Duodenal mucosa (tissue), 2 donors: ENCODE measurements at regions not wholly inside any gene's neighbourhood (a gene's known extent, or its start where the extent isn't known, plus 50 kb on each side); places are given as distances from the start of the nearest gene placed in this dataset.
A peak's percentile ranks its signal among the peaks of the same experiment; 100 is the strongest.
"Not testable (repeated sequence)": the region's sequence is repeated elsewhere in the genome, so short reads cannot be mapped to it uniquely, and the experiment has no call there.

Experiments used
- H3K27ac ChIP-seq: one replicate; pipeline ENCODE4 v1.7.0; 2013; ENCODE audit warnings: low read depth, low read length
- H3K27me3 ChIP-seq, 2 donors: one replicate each; pipeline ENCODE4 v1.7.0; 2013; ENCODE audit warnings: low read length in 2 of 2, control low read depth in 1 of 2; ENCODE audit not compliant: insufficient read depth in 2 of 2, control insufficient read depth in 1 of 2
- H3K36me3 ChIP-seq, 2 donors: one replicate each; pipeline ENCODE4 v1.7.0; 2013; ENCODE audit warnings: low read length in 2 of 2, control low read depth in 1 of 2; ENCODE audit not compliant: insufficient read depth in 2 of 2, control insufficient read depth in 1 of 2
- H3K4me1 ChIP-seq, 2 donors: one replicate each; pipeline ENCODE4 v1.7.0; 2013; ENCODE audit warnings: low read length in 2 of 2, control low read depth in 1 of 2; ENCODE audit not compliant: insufficient read depth in 2 of 2, control insufficient read depth in 1 of 2
- H3K4me3 ChIP-seq, 2 donors: one replicate each; pipeline ENCODE4 v1.7.0; 2013; ENCODE audit warnings: low read length in 2 of 2, low read depth in 1 of 2
- H3K9ac ChIP-seq, 2 donors: one replicate each; pipeline ENCODE4 v1.7.0; 2013; ENCODE audit warnings: low read length in 2 of 2, low read depth in 1 of 2
- H3K9me3 ChIP-seq, 2 donors: one replicate each; pipeline ENCODE4 v1.7.0; 2013; ENCODE audit warnings: low read length in 2 of 2, control low read depth in 1 of 2; ENCODE audit not compliant: control insufficient read depth in 1 of 2

DNA sequence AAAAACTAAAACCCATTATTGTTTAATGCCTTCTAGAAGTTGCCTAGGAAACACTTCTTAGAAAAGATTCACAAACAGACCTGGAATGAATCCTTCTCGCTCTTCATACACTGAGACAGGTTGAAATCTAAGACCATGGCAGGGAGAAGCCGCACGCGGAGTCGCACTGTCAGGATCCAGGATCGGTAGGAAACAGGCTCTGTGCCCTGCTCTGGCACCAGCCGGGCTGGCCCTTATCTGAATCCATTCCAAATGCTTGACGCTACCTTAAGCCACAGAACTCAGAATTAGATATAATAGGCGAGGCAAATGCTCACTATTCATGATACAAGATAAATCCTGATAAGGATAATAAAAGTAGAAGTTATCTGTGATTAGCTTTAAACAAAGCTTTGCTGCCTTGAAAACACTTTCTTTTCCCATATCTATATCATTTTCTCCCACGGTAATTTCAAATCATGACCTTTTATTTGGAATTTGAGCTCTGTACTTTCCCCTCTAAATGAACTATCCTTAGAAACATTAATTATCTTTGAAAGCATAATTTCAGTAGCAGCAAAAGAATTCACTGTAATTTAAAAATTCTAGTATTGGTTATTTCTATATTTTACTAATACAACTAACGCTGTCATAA is 385.6 kb downstream of the IRS2 start:
- H3K4me3 ChIP-seq, result peak overlapping the region; percentile 49 to 55
- no peaks in the 10 kb centered on the region for H3K36me3 ChIP-seq
- peaks cover 0 to 4% of the 10 kb centered on the region in 2 donors for H3K27me3 ChIP-seq
- peak overlapping the region in 1 of 2 donors; percentile 47 for H3K9ac ChIP-seq
- no peaks in the 10 kb centered on the region for H3K9me3 ChIP-seq
- no peak overlapping the region for H3K27ac ChIP-seq
- H3K4me1 ChIP-seq, result peaks cover 3 to 11% of the 10 kb centered on the region in 2 donors

DNA sequence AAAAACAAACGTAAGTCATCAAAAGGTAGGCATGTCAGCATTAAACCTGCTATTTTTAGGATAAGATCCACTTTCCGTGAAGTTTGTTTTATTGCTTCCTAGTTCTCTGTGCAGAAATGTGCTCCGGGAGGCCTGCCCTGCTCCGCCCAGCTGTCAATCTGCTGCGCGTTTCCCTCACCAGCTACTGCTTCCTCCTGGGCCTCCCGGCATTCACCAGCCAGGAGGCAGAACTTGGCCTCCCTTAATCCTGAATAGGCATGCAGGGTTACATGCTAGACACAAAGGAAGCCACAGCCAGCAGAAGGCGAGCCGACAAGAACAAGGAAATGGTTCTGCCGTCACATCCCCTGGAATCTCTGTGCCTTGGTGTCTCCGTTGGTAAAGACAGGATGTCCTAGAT is 386.2 kb downstream of the IRS2 start:
- Histone ChIP-seq H3K9me3 (no peaks in the 10 kb centered on the region), H3K27me3 (peaks cover 0 to 4% of the 10 kb centered on the region in 2 donors), H3K27ac (no peak overlapping the region), H3K9ac (peak overlapping the region in 1 of 2 donors; percentile 47), H3K4me1 (peaks cover 3 to 11% of the 10 kb centered on the region in 2 donors), H3K36me3 (no peaks in the 10 kb centered on the region), H3K4me3 (peak overlapping the region; percentile 49 to 55)

DNA sequence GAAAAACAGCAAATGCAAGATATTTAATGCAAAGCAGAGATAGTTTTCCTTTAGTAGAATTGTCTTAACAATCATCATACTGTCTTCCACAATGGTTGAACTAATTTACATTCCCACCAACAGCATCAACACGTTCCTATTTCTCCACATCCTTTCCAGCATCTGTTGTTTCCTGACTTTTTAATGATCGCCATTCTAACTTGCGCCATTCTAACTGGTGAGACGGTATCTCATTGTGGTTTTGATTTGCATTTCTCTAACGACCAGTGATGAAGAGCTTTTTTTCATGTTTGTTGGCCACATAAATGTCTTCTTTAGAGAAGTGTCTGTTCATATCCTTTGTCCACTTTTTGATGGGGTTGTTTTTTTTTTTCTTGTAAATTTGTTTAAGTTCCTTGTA is 388.3 kb downstream of the IRS2 start:
- not testable (repeated sequence) for H3K36me3 ChIP-seq, H3K9me3 ChIP-seq, H3K4me3 ChIP-seq, H3K9ac ChIP-seq, H3K27me3 ChIP-seq, H3K27ac ChIP-seq
- peaks cover 3 to 11% of the 10 kb centered on the region in 2 donors for H3K4me1 ChIP-seq

DNA sequence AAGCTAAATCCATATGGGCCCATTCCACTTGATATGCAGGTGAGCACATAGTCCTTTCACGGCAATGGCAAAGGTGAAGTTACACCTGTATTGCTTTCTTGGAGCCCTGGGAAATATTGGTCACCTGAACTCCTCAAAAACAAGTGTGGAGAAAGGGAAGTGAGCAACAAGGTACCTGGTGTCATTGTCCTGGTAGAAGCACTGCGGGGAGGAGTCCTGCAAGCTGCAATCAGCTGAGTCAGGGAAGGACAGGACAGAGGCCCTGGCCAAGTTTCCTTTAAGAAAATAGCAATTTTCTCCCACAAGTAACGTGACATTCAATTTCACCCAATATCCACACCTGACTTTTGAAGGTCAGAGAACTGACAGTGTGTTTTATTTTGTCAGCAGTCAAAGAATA is 389.1 kb downstream of the IRS2 start:
- H3K9ac ChIP-seq, result no peak overlapping the region
- peaks cover 3 to 11% of the 10 kb centered on the region in 2 donors for H3K4me1 ChIP-seq
- H3K9me3 ChIP-seq, result no peaks in the 10 kb centered on the region
- H3K27ac ChIP-seq, result no peak overlapping the region
- H3K27me3 ChIP-seq, result no peaks in the 10 kb centered on the region
- no peaks in the 10 kb centered on the region for H3K36me3 ChIP-seq
- H3K4me3 ChIP-seq, result no peak overlapping the region

DNA sequence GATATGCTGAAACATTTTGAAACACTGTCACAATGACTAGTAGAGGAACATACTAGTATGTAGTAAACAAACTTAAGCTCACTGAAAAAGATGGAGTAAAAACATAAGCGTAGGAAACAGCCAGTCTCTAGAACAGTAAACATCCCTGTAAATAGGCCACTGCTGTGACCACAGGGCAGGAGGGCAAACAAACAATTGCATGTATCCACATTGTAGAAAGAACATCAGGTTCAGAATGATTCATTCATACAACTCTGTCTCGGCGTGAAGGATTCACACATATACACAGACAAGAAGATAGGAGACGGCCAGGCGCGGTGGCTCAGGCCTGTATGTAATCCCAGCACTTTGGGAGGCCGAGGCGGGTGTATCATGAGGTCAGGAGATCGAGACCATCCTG is 390.1 kb downstream of the IRS2 start:
- Histone ChIP-seq H3K36me3 (no peaks in the 10 kb centered on the region), H3K9me3 (no peaks in the 10 kb centered on the region), H3K9ac (no peak overlapping the region), H3K27ac (no peak overlapping the region), H3K27me3 (no peaks in the 10 kb centered on the region), H3K4me3 (no peak overlapping the region), H3K4me1 (peaks cover 3 to 7% of the 10 kb centered on the region in 2 donors)

DNA sequence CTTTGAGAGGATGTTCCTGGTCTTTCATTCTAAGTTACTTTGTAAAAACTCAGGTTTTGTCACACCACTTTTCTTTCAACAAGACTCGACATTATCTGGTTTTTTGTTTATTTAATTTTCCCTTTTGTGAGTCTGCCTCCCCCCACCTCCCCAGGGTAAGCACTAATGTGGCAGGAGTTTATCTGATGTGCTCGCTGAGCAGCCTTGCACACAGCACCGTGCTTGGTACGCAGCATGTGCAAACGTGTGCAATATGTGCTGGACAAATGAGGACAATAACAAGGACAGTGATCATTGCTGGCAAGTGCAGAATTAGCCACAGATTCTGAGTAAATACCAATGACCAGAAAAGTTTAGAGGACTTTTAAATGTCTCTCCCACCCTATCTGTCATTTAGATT is 391.4 kb downstream of the IRS2 start:
- Histone ChIP-seq H3K9ac (no peak overlapping the region), H3K9me3 (no peaks in the 10 kb centered on the region), H3K4me1 (peaks cover under 1 to 2% of the 10 kb centered on the region in 2 donors), H3K36me3 (no peaks in the 10 kb centered on the region), H3K27me3 (no peaks in the 10 kb centered on the region), H3K27ac (no peak overlapping the region), H3K4me3 (no peak overlapping the region)

DNA sequence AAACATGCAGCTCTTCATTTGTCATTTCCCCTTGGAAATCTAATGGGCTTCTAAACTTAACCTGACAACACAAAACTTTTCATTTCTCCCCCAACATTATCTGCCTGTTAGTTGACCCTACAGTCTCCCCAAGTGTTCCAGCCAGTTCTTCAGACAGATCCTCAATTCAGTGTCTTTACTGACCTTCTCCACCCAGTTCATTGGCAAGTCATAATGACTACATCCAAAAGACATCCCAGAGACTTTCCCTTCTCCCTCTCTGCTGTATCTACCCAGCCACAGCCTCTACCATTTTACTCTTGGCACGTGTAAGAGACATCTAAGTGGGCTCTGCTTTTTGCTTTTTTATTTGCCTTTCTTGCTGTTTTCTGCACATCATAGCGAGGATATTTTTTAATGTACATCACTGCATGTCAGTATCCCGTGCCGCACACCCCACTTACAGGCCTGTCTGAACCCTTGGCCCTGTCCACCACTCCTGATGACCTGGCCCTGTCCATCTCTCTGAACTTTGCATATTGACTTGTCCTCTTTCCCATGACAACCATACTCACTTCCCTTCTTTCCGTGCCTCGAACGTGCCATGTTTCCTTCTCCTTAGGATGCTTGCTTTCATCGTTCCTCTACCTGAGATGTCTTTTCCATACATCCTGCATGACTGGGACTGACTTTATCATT is 391.9 kb downstream of the IRS2 start:
- Histone ChIP-seq H3K27ac (no peak overlapping the region), H3K9ac (no peak overlapping the region), H3K4me3 (no peak overlapping the region), H3K9me3 (no peaks in the 10 kb centered on the region), H3K4me1 (no peaks in the 10 kb centered on the region), H3K36me3 (no peaks in the 10 kb centered on the region), H3K27me3 (no peaks in the 10 kb centered on the region)

DNA sequence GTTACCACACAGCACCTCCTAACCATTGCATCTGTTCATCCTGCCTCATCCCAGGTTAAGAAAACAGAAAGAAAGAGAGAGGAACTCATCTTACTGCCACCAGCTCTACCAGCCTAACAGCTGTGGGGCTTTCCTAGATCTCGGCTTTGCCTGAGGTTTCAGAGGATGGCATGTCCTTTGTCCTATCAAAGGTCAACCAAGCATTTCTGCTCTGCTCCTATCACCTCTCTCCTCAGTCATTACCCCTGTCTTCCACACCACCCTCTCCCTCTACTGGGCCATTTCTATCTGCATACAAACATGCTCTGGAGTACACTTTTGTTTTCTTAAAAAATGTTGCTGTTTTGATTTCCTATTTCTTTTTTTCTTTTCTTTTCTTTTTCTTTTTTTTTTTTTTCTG is 393.3 kb downstream of the IRS2 start:
- no peaks in the 10 kb centered on the region for H3K4me1 ChIP-seq
- H3K9me3 ChIP-seq, result no peaks in the 10 kb centered on the region
- no peak overlapping the region for H3K9ac ChIP-seq
- H3K27ac ChIP-seq, result no peak overlapping the region
- H3K27me3 ChIP-seq, result no peaks in the 10 kb centered on the region
- H3K36me3 ChIP-seq, result no peaks in the 10 kb centered on the region
- no peak overlapping the region for H3K4me3 ChIP-seq

DNA sequence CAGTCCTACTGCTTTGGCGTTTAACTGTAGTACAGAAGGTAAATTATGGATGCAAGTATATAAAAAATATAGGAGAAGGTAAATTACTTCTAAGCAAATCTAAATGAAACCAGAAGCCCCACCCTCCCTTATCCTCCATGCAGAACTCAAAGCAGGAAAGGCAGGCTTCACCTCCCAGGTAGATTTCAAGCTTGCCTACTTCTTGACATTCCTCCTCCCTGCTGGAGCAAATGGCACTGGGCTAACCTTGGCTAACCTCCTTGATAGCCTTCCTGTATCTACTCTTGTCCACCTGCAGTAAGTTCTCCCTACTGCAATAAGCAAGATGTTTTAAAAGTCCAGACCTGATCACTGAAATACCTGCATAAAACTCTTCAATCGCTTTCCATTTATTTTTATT is 396.0 kb downstream of the IRS2 start:
- Histone ChIP-seq H3K9ac (no peak overlapping the region), H3K4me3 (no peak overlapping the region), H3K27me3 (no peaks in the 10 kb centered on the region), H3K9me3 (no peaks in the 10 kb centered on the region), H3K4me1 (no peaks in the 10 kb centered on the region), H3K36me3 (no peaks in the 10 kb centered on the region), H3K27ac (no peak overlapping the region)

DNA sequence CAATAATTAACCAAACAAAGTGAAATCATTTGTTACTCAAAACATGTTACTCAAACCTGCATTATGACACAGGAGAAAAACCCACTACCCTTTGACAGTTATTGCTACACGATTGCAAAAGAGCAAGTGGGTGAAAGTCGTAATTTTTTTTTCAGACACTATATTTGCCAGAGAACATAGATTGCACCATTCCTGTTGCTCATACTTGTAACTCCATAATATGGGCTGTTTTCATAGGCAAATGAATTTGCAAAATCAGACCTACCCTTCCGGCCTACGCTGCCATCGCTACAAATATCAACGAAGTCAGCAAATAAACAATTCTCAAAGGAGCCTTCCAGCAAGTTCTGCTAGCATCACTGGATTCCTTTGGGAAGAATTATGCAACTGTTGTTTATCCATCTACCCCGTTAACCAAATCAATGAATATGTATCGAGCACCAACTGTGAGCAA is 396.5 kb downstream of the IRS2 start:
- no peaks in the 10 kb centered on the region for H3K4me1 ChIP-seq
- no peaks in the 10 kb centered on the region for H3K27me3 ChIP-seq
- H3K9me3 ChIP-seq, result no peaks in the 10 kb centered on the region
- H3K4me3 ChIP-seq, result no peak overlapping the region
- H3K36me3 ChIP-seq, result no peaks in the 10 kb centered on the region
- H3K27ac ChIP-seq, result no peak overlapping the region
- H3K9ac ChIP-seq, result no peak overlapping the region
